ENCODE measurements at regions not wholly inside any gene's neighbourhood (a gene's known extent, or its start where the extent isn't known, plus 50 kb on each side); places are given as distances from the start of the nearest gene placed in this dataset.

DNA sequence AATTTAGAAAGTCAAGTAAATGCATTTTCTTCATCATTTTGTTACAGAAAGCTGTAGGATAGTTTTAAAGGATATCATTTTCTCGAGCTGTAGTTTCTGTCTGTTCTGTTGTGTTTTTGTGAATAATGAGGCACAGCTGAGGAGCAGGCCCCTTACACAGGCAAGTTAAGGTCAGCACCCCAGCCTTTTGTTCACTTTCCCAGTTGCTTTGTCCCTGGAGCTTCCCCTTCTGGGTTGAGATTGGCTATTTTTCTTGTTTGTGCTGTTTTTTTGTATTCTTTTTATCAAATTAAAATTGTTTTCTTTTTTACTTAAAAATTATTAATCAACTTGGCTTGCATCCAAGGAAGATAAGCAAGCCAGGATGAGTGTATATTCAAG, 213.8 kb upstream of the ACTBL2 start:
- ChIA-PET CTCF (no interaction called here), POLR2A (no interaction called here)

DNA sequence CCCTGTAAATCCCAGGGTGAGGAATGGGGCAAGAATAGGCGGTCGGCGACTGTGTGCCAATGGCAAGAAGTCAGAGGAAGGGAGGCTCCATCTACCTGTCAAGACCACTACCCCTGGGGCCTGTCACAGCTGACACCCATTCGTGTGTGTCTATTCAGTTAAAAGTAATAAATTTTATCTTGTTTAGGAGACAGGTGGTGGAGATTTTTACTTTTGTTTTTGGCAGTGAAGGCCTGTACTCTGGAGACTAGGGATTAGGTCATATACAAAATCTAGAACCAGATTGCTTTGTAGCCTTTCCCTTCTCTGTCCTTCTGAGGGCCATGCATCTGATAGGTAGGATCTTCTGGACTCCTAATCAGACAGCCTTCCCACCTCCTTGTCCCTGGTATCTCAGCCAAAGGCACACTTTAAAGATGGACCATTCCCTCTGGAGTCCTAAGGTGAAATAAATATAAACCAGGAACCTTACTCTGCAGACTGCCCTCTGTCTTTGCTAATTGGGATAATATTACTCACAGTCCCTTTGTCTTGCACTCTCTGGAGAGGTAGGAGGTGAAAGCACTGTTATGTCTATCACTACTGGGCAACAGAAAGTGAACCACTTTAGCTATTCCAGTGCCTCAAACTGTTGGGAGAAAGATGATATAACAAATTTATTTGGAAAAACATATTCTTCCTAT, 213.2 kb upstream of the ACTBL2 start:
- CTCF ChIA-PET = no interaction called here

More for the DNA sequence above, 213.8 kb upstream of the ACTBL2 start:
- TF ChIP-seq FOXM1 (IDR thresholded peaks at IDR 0.05; ENCODE audit: borderline replicate concordance) (no peak), FOXA1 (IDR thresholded peaks at IDR 0.05) (no peak), ZNF384 (IDR thresholded peaks at IDR 0.05) (no peak), LEF1 (IDR thresholded peaks at IDR 0.05; ENCODE audit: borderline replicate concordance) (no peak), CTBP1 (IDR thresholded peaks at IDR 0.05; ENCODE audit: borderline replicate concordance) (no peak), HDGF (IDR thresholded peaks at IDR 0.05; ENCODE audit: borderline replicate concordance) (no peak), TARDBP (IDR thresholded peaks at IDR 0.05) (no peak), ELF4 (IDR thresholded peaks at IDR 0.05) (no peak)
- TF ChIP-seq, protein P1, sequence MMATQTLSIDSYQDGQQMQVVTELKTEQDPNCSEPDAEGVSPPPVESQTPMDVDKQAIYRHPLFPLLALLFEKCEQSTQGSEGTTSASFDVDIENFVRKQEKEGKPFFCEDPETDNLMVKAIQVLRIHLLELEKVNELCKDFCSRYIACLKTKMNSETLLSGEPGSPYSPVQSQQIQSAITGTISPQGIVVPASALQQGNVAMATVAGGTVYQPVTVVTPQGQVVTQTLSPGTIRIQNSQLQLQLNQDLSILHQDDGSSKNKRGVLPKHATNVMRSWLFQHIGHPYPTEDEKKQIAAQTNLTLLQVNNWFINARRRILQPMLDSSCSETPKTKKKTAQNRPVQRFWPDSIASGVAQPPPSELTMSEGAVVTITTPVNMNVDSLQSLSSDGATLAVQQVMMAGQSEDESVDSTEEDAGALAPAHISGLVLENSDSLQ (IDR thresholded peaks at IDR 0.05) = no peak
- DNase-seq (ENCODE audit: extremely low spot score) = no peak

DNA sequence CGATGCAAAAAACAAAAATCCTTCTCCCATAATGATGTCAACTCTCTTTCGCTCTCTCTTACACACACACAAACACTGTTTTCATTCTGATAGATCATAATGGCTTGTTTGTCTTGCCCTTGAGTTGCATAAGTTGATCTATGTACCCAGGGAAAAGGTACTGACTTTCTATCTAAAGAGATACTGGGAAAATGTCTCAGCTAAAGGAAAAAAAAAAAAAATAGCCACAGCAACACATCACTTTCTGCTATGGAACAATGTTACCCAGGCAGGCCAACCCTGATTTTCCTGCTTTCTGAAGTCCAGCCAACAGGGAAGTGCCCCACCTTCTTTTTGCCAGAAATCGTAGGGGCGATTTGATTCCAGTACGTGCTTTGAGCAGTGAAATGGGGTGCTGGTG, 212.6 kb upstream of the ACTBL2 start:
- DNase-seq (ENCODE audit: extremely low spot score) = no peak
- TF ChIP-seq FOXA1 (IDR thresholded peaks at IDR 0.05) (no peak), ZNF384 (IDR thresholded peaks at IDR 0.05) (no peak), ELF4 (IDR thresholded peaks at IDR 0.05) (no peak), NFRKB (IDR thresholded peaks at IDR 0.05) (no peak), ARNT (IDR thresholded peaks at IDR 0.05) (no peak), TARDBP (IDR thresholded peaks at IDR 0.05) (no peak), SUZ12 (IDR thresholded peaks at IDR 0.05) (no peak)
- TF ChIP-seq, protein P1 (IDR thresholded peaks at IDR 0.05) = no peak
- POLR2A ChIA-PET = no interaction called here
- CTCF ChIA-PET = no interaction called here

More for the DNA sequence above, 213.2 kb upstream of the ACTBL2 start:
- POLR2A ChIA-PET = no interaction called here
- DNase-seq (ENCODE audit: extremely low spot score) = no peak
- no peak for TF ChIP-seq FOXM1 (IDR thresholded peaks at IDR 0.05; ENCODE audit: borderline replicate concordance)
- TF ChIP-seq FOXA1 (IDR thresholded peaks at IDR 0.05) = no peak
- no peak for TF ChIP-seq ELF4 (IDR thresholded peaks at IDR 0.05)
- no peak for TF ChIP-seq SP1 (IDR thresholded peaks at IDR 0.05)
- no peak for TF ChIP-seq HDGF (IDR thresholded peaks at IDR 0.05; ENCODE audit: borderline replicate concordance)
- no peak for TF ChIP-seq L3MBTL2 (conservative IDR thresholded peaks at IDR 0.05)
- no peak for TF ChIP-seq CTBP1 (IDR thresholded peaks at IDR 0.05; ENCODE audit: borderline replicate concordance)
- no peak for TF ChIP-seq BHLHE40 (IDR thresholded peaks at IDR 0.05; ENCODE audit: borderline replicate concordance)
- TF ChIP-seq FOXK2 (IDR thresholded peaks at IDR 0.05) = no peak
- TF ChIP-seq, protein P1 (IDR thresholded peaks at IDR 0.05) = no peak
- TF ChIP-seq LEF1 (IDR thresholded peaks at IDR 0.05; ENCODE audit: borderline replicate concordance) = no peak
- no peak for TF ChIP-seq TARDBP (IDR thresholded peaks at IDR 0.05)
- TF ChIP-seq SUZ12 (IDR thresholded peaks at IDR 0.05) = no peak
- TF ChIP-seq NFRKB (IDR thresholded peaks at IDR 0.05) = no peak
- TF ChIP-seq ARNT (IDR thresholded peaks at IDR 0.05) = no peak
- no peak for TF ChIP-seq ZNF384 (IDR thresholded peaks at IDR 0.05)

DNA sequence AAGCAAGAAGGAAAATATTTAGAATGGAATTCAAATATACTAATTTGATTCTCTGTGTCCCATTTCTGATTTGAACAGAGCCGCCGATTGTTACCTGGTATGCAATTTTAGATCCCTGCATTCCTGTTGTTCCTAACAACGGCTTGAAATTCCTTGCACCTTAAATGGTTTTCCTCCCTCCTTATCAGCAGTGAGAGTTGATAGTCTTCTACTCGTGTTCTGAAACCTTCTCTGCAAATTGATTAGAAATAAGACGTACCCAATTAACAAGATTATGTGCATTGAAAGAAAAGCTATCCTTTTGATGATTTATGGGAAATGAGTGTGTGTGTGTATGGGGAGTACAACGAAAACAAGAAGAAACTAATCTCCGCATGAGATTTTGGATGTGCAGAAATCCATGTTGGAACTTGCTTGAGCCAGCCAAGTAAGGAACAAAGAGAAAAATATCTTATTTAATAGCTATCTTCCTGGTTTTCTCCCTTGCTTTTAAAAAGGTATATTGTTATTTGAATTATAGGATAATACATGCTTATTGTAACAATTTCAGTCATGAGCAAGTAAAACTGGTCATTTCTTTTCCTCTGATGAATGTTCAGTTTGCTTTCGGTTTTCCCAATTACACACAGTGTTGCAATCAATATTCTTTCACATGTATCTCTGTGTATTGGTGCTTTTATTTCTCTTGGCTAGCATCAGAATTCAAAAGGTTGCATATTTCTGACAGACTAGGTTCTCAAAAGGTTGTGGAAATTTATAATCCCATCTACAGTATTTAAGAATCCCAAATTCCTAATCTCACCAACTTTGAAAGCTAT, 211.1 kb upstream of the ACTBL2 start:
- ChIA-PET CTCF (no interaction called here), POLR2A (no interaction called here)
- TF ChIP-seq FOXK2 (IDR thresholded peaks at IDR 0.05) (no peak), SUZ12 (IDR thresholded peaks at IDR 0.05) (no peak), BHLHE40 (IDR thresholded peaks at IDR 0.05; ENCODE audit: borderline replicate concordance) (no peak), SP1 (IDR thresholded peaks at IDR 0.05) (no peak), FOXM1 (IDR thresholded peaks at IDR 0.05; ENCODE audit: borderline replicate concordance) (no peak), ARNT (IDR thresholded peaks at IDR 0.05) (no peak), LEF1 (IDR thresholded peaks at IDR 0.05; ENCODE audit: borderline replicate concordance) (no peak), FOXA1 (IDR thresholded peaks at IDR 0.05) (no peak), HDGF (IDR thresholded peaks at IDR 0.05; ENCODE audit: borderline replicate concordance) (no peak), TARDBP (IDR thresholded peaks at IDR 0.05) (no peak), CTBP1 (IDR thresholded peaks at IDR 0.05; ENCODE audit: borderline replicate concordance) (no peak), L3MBTL2 (conservative IDR thresholded peaks at IDR 0.05) (no peak), NFRKB (IDR thresholded peaks at IDR 0.05) (no peak), ZNF384 (IDR thresholded peaks at IDR 0.05) (no peak), ELF4 (IDR thresholded peaks at IDR 0.05) (no peak)
- TF ChIP-seq, protein P1 (IDR thresholded peaks at IDR 0.05) = no peak
- no peak for DNase-seq (ENCODE audit: extremely low spot score)
